ENCODE measurements at regions not wholly inside any gene's neighbourhood (a gene's known extent, or its start where the extent isn't known, plus 50 kb on each side); places are given as distances from the start of the nearest gene placed in this dataset.

DNA sequence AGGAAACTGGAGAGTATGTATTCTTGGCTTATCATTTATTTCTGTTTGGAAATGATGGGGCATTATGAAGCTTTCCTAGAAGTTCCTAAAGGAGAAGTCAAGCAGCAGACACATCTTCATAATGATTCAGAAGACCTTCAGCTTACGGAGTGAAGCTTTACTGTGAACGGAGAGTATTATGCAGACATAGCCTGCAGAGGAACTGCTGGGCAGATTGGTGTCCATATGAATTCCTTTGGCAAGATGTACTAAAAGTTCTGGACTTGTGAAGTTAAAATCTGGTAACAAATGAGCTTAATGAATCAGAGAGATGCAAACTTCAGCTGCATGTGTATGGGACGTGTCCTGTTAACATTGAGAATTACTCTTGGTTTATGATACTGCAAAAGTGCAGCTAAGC lies 60.1 kb downstream of the NABP1 start:
- no peak for DNase-seq (ENCODE audit: low read depth)

DNA sequence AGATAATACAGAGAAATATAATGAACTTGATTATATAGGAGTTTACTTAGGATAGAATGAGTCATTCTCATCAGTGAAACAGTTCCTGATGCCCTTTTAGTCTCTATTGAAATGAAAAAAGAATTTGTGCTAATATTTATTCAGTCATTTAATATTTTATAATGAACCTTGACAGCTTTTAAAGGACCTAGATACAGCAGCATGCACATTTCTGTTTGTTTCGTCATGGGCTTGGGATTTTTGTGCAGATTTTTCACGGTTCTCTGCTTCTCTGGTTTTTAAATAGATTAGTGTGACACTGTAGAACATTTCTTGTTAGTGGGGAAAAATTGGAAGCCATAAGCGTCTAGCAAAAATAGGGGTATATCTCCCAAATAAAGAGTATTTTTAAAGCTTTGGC lies 60.7 kb downstream of the NABP1 start:
- no peak for DNase-seq (ENCODE audit: low read depth)

DNA sequence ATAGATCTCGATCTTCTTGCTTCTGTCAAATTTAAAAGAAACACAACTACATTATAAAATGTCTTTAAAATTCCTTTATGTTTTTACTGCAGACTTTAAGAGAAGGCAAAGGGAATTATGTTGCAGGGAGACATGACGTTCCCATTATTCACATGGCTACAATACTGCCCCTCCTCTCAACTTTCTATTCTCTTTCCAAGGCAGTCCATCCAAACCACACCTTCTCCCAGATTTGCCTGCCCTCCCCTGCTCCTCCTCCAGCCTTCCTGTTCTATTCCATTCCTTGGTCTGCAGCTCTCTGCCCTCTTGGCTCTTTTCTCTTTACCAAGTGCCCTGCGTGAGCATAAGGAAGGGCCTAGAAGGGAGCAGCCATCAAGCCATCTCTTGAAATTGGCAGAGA lies 61.3 kb downstream of the NABP1 start:
- DNase-seq (ENCODE audit: low read depth) = no peak

DNA sequence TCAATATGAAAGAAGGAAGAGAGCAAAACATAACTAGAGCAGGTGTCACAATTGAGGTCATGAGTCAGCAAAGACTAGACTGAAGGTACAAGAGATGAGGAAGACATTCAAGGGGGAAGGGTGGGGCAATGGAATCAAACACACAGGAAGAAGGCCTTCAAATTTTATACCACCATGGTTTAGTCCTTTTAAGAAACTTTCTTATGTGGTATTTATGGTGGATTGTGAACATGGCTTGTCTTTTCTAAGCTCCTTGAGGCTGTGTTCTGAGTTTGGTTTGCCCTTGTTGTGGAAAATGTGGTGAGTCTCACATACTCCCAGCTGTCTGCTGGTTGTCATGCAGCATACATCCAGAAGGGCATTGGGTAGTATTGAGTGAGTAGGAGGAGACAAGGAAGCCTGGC lies 62.1 kb downstream of the NABP1 start:
- no peak for DNase-seq (ENCODE audit: low read depth)

DNA sequence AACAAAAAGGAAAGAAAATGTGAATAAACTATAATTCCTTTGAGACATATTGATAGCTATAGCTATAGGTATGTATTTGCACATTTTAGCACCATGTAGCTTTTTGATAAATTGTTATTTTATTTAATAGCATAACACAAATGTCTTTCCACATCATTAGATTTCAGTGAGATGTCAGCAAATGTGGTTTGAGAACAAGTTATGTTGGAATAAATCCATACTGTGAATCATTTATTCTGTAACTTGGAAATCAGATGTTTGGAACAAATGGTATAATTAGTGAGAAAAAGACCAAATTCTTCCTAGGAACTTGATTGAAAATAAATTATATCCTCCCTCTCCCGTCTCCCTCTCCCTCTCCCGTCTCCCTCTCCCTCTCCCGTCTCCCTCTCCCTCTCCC lies 62.8 kb downstream of the NABP1 start:
- no peak for DNase-seq (ENCODE audit: low read depth)

DNA sequence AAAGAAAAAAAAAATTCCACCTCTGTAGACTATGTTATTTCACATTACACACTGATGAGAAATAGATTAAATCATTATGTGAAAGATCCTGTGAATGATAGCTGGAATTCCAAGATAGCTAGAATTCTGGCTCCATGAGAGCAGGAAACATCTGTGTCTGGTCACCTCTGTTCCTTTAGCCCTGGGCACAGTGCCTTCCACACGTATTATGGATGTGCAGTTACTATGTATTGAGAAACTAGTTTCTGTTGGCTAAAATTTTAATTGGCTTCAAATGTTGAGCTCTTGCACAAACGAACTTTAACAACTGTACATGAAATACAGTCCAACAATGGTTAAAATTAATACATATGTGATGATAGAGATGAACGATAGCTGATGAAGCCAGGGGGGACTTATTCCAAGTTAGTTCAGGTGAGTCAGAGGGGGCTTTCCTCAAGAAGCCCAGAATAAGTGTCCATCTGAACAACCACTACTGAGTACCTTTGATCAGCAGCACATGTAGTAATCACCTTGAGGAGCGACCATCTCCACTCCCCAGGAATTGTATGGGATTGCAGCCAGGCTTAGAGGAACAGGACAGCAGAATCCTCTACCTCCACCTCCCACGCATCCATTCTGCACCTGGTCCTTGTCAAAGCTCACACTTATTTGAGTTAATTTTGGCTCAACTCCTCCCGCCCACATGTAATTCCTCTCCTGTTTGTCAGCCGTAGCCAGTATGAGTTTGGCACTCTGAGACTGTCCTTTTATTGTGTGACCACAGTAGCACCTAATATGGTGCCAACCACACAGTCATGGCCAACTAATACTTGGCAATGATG lies 68.6 kb downstream of the NABP1 start:
- no peak for DNase-seq (ENCODE audit: low read depth)

- no peak for DNase-seq (ENCODE audit: low read depth)
These were observed 69.2 kb downstream of the NABP1 start for GRCh38 chr2:191747170-191747530.

DNA sequence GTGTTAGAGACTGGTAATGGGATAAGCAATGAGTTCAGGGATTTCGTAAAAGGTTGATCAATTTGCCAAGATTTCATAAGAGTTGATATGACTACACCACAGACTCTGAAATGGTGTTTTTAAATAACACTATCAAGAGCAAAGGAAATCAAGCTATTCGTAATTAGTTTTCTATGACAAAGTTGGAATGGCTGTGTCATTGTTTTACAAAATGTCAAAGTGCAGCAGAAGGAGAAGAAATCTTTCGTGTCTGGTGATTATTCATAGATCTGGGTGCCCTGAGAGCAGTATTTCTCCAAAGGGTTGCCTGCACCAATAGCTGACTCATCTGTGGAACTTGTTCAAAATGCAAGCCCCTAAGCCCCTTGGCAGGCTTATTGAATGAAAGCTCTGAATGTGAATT lies 70.1 kb downstream of the NABP1 start:
- no peak for DNase-seq (ENCODE audit: low read depth)

GRCh38 chr2:191748528-191749180 lies 70.7 kb downstream of the NABP1 start:
- no peak for DNase-seq (ENCODE audit: low read depth)

GRCh38 chr2:191749181-191749540 lies 71.2 kb downstream of the NABP1 start:
- DNase-seq (ENCODE audit: low read depth) = no peak

GRCh38 chr2:191754103-191754502 lies 76.2 kb downstream of the NABP1 start:
- no peak for DNase-seq (ENCODE audit: low read depth)

DNA sequence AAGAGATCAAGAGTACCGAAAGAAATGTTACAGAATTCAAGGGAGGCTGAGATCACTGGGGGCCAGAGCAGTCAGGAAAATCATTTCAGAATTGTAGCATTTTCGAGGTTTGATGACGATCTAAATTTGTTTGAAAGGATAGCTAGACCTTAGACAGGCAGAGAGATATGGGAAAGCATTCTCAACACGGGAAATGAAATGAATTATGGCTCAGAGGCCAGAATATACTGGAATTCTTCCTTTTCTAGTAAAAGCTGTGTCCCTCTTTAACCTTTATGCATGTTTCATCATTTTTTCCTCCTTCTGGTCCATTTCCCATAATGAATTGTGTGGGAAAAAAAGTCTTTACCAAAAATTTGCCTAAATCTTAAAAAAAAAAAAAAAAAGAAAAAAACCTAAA lies 78.8 kb downstream of the NABP1 start:
- no peak for DNase-seq (ENCODE audit: low read depth)

DNA sequence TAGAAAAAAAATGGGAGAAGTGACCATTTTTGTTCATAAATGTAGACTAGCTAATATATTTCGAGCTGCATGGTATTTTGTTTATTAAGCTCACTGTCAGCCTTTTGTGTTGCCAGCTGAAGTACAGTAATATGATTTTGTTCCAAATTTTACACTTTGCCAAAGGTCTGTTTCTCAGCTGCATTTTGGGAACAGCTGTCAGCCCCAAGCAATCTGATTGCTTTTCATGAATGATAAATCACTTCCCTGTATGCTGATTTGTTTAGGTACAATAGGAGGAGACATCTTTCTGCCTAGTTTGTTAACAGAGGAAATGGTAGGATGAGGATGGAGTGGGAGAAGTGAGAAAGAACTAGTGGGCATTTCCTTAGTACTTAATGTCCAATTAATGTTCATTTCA lies 79.3 kb downstream of the NABP1 start:
- DNase-seq (ENCODE audit: low read depth) = no peak

DNA sequence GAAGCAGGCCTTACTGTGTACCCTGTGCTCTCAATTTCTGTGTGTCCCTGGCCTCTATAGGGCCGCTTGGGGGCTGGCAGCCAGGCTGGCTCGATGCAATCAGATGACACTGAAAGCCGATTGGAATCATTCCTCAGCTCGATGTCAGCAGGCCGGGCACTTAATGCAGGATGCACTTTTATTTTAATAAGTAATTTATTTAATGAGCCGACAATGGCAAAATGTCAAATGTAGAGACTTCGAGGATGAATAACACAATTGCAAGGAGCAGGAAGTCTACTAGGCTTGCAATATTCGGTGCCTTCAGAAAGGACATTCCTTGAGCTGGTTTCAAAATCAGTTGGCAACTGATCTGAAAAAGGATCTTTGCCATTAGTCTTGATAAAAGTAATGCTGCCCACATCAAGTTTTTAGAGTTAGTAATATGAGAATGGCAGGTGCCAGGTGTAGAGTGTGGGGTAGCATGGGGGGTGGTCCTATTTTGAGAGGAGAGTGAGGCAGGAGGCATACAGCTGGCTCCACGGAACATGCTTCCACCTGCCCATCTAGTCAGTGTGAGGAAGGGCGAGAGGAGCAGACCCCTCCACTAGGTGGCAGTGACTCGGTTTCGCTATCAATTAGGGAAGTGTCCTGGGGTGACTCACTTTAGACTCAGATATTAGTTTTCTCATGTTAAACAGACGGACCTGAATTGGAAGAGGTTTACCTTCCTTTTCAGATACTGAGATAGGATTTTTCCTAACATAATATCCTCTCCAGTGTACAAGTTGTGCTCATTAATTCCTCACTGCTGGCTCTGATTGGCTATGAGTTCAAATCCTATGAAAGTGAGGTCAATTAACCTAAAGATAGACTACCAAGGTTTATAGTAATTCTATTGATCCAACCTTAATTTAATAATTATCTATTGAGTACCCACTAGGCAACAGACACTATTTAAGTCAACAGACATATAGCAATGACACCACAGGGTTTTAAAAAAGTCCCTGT lies 80.9 kb downstream of the NABP1 start:
- peak; percentile 20 for DNase-seq (ENCODE audit: low read depth)

DNA sequence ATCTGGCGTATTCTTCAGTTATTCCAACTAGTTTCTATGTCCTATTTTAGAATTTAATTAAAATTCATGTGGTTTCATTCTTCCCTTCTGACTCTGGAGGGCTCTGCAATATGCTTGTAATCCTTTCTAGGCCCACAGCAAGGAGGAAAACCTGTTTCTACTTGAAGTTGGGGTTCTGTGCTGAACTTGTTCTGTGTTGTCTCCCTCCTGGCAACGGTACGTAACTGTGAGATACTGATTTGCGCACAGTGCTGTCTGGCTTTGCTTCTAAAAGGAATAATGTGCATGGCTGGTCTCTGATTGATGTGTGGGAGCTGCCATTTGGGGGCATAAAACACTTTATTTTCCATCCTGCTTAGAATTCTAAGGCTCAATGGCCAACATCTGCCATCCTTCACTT lies 81.7 kb downstream of the NABP1 start:
- no peak for DNase-seq (ENCODE audit: low read depth)

GRCh38 chr2:191760655-191761262 lies 82.8 kb downstream of the NABP1 start:
- DNase-seq (ENCODE audit: low read depth) = no peak

GRCh38 chr2:191773136-191773535 lies 73.8 kb downstream of the CAVIN2 start:
- DNase-seq (ENCODE audit: low read depth) = no peak

DNA sequence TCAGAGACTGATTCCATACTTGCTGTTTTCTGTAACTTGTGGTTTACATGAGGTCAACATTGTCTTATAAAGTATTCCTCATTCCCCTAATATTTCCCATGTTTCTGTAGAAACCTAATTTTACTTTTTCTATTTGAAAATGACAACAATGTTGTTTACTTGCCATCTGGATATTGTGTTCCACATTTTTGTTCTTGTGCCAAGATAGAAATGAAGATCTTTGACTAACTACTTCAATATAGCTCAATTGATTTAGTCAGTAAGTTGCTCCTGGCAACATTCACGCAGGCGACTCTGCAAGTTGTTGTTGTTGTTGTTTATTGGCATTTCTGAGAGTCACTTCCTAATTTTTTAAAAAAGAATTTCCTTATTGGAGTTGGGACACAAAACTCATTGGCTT lies 69.5 kb downstream of the CAVIN2 start:
- no peak for DNase-seq (ENCODE audit: low read depth)

- DNase-seq (ENCODE audit: low read depth) = no peak
These were observed 68.8 kb downstream of the CAVIN2 start for GRCh38 chr2:191778041-191778440.

DNA sequence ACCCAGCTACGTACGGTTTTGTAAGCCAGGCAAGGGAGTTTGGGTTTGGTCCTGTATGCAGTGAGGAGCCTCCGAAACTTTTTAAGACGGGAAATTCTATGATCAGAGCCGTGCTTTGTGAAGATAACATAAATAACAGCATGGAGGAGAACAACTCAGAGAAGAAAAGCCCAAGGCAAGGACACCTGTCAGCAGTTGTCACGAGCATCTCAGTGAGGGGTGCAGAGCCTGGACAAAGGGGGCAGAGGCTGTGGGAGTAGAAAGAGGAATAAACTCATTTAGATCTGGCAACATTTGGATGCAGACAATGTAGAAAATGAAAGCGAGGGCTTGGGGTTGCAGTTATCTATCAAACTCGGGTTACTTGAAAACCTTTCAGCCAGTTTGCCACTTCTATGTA lies 64.5 kb downstream of the CAVIN2 start:
- DNase-seq (ENCODE audit: low read depth) = no peak

- DNase-seq (ENCODE audit: low read depth) = no peak
These were observed 63.5 kb downstream of the CAVIN2 start for GRCh38 chr2:191783416-191783815.
